WTC11 (cell line): ENCODE measurements at regions not wholly inside any gene's neighbourhood (a gene's known extent, or its start where the extent isn't known, plus 50 kb on each side); places are given as distances from the start of the nearest gene placed in this dataset.

Experiments used
- ATAC-seq: fragments of 200-7000 bp; cut with Tn5 transposase; 2 replicates; pipeline ENCODE4 v1.10.0; 2021; ENCODE audit warnings: mild to moderate bottlenecking, moderate library complexity
- CTCF ChIA-PET: fragments of 300-600 bp; sonication (Branson Sonifier 250); formaldehyde crosslinking; loops from one replicate; lab custom pipeline; 2021; ENCODE audit warnings: antibody characterized with exemption; lab: Charles Lee
- POLR2A ChIA-PET: fragments of 350-600 bp; sonication (Branson Sonifier 250); formaldehyde crosslinking; loops from one replicate; lab custom pipeline; 2021; ENCODE audit warnings: antibody characterized with exemption; lab: Charles Lee
- DNase-seq: peaks from one replicate; pipeline ENCODE4 v3.0.0; 2021; ENCODE audit warnings: low spot score
- H3K27ac Mint-ChIP-seq: 2 replicates; pipeline ENCODE4 v1.8.0; 2021; ENCODE audit warnings: mixed read lengths
- H3K27me3 Mint-ChIP-seq: 2 replicates; pipeline ENCODE4 v1.8.0; 2021; ENCODE audit warnings: low read depth, mild to moderate bottlenecking, moderate library complexity, mixed read lengths
- H3K36me3 Mint-ChIP-seq: 2 replicates; pipeline ENCODE4 v1.8.0; 2021; ENCODE audit warnings: mixed read lengths
- H3K4me1 Mint-ChIP-seq: 2 replicates; pipeline ENCODE4 v1.8.0; 2022; ENCODE audit warnings: mixed read lengths
- H3K4me3 Mint-ChIP-seq: 2 replicates; pipeline ENCODE4 v1.8.0; 2021; ENCODE audit warnings: mild to moderate bottlenecking, moderate library complexity, mixed read lengths
- H3K9me3 Mint-ChIP-seq: 2 replicates; pipeline ENCODE4 v1.8.0; 2021; ENCODE audit warnings: mixed read lengths
- ATF1 ChIP-seq: sonication (generic); formaldehyde crosslinking; IDR thresholded peaks from 2 replicates; pipeline ENCODE4 v1.8.1; 2023; ENCODE audit warnings: mild to moderate bottlenecking, moderate library complexity, missing genetic modification reagents
- CREB1 ChIP-seq: sonication (generic); formaldehyde crosslinking; IDR thresholded peaks from 2 replicates; pipeline ENCODE4 v1.8.0; 2023; ENCODE audit warnings: mild to moderate bottlenecking, missing genetic modification reagents
- GABPB1 ChIP-seq: sonication (generic); formaldehyde crosslinking; IDR thresholded peaks from 2 replicates; pipeline ENCODE4 v1.8.1; 2023; ENCODE audit warnings: mild to moderate bottlenecking, missing genetic modification reagents
- NR1H2 ChIP-seq: sonication (generic); formaldehyde crosslinking; IDR thresholded peaks from 2 replicates; pipeline ENCODE4 v1.9.0; 2021; ENCODE audit warnings: mild to moderate bottlenecking, moderate library complexity, missing genetic modification reagents
- PRRX2 ChIP-seq: fragments of 250-450 bp; sonication (Bioruptor Pico); IDR thresholded peaks from 2 replicates; pipeline ENCODE4 v1.8.0; 2021; ENCODE audit warnings: mild to moderate bottlenecking
- SMAD3 ChIP-seq: sonication (generic); formaldehyde crosslinking; IDR thresholded peaks from 2 replicates; pipeline ENCODE4 v1.8.0; 2022; ENCODE audit warnings: missing genetic modification reagents, mild to moderate bottlenecking, borderline replicate concordance
- SOX15 ChIP-seq: fragments of 250-450 bp; sonication (Bioruptor Pico); IDR thresholded peaks from 2 replicates; pipeline ENCODE4 v1.9.0; 2021; ENCODE audit warnings: mild to moderate bottlenecking
- SP1 ChIP-seq: sonication (generic); formaldehyde crosslinking; conservative IDR thresholded peaks from 2 replicates; pipeline ENCODE4 v1.8.1; 2022; ENCODE audit warnings: missing genetic modification reagents
- TCF7 ChIP-seq: sonication (generic); formaldehyde crosslinking; IDR thresholded peaks from 2 replicates; pipeline ENCODE4 v1.8.0; 2022; ENCODE audit warnings: mild to moderate bottlenecking, low read depth, missing genetic modification reagents, moderate library complexity
- TEAD4 ChIP-seq: sonication (generic); formaldehyde crosslinking; IDR thresholded peaks from 2 replicates; pipeline ENCODE4 v1.8.0; 2022; ENCODE audit warnings: mild to moderate bottlenecking, missing genetic modification reagents
- ZBTB21 ChIP-seq: sonication (generic); formaldehyde crosslinking; IDR thresholded peaks from 2 replicates; pipeline ENCODE4 v1.8.1; 2023; ENCODE audit warnings: mild to moderate bottlenecking, missing genetic modification reagents, borderline replicate concordance
- ZNF232 ChIP-seq: sonication (generic); formaldehyde crosslinking; IDR thresholded peaks from 2 replicates; pipeline ENCODE4 v1.8.0; 2022; ENCODE audit warnings: mild to moderate bottlenecking, missing genetic modification reagents
- ZNF263 ChIP-seq: sonication (generic); formaldehyde crosslinking; IDR thresholded peaks from 2 replicates; pipeline ENCODE4 v1.8.1; 2022; ENCODE audit warnings: low read depth, mild to moderate bottlenecking, moderate library complexity, missing genetic modification reagents
- ZNF317 ChIP-seq: sonication (generic); formaldehyde crosslinking; IDR thresholded peaks from 2 replicates; pipeline ENCODE4 v1.8.1; 2023; ENCODE audit warnings: low read depth, mild to moderate bottlenecking, moderate library complexity, missing genetic modification reagents, borderline replicate concordance
- ZNF416 ChIP-seq: fragments of 250-450 bp; sonication (Bioruptor Pico); IDR thresholded peaks from 2 replicates; pipeline ENCODE4 v1.9.0; 2021; ENCODE audit warnings: mild to moderate bottlenecking, inconsistent platforms
- TF ChIP-seq, protein P1 (sequence below): sonication (generic); formaldehyde crosslinking; IDR thresholded peaks from 2 replicates; pipeline ENCODE4 v1.8.1; 2022; ENCODE audit warnings: low read depth, missing genetic modification reagents, borderline replicate concordance
- TF ChIP-seq, protein P2 (sequence below): fragments of 200-600 bp; IDR thresholded peaks from 2 replicates; pipeline ENCODE4 v1.8.0; 2022; ENCODE audit warnings: antibody characterized with exemption
- TF ChIP-seq, protein P3 (sequence below): sonication (generic); formaldehyde crosslinking; IDR thresholded peaks from 2 replicates; pipeline ENCODE4 v1.8.1; 2022; ENCODE audit warnings: missing genetic modification reagents, borderline replicate concordance
- TF ChIP-seq, protein P4 (sequence below): sonication (generic); formaldehyde crosslinking; IDR thresholded peaks from 2 replicates; pipeline ENCODE4 v1.8.0; 2022; ENCODE audit warnings: mild to moderate bottlenecking, missing genetic modification reagents
- TF ChIP-seq, protein P5 (sequence below): sonication (generic); formaldehyde crosslinking; IDR thresholded peaks from 2 replicates; pipeline ENCODE4 v1.8.0; 2022; ENCODE audit warnings: mild to moderate bottlenecking, missing genetic modification reagents
- TF ChIP-seq, protein P6 (sequence below): sonication (generic); formaldehyde crosslinking; IDR thresholded peaks from 2 replicates; pipeline ENCODE4 v1.8.0; 2022; ENCODE audit warnings: mild to moderate bottlenecking, missing genetic modification reagents
- TF ChIP-seq, protein P7 (sequence below): fragments of 250-450 bp; sonication (Bioruptor Pico); conservative IDR thresholded peaks from 2 replicates; pipeline ENCODE4 v1.9.0; 2021; ENCODE audit warnings: mild to moderate bottlenecking

DNA sequence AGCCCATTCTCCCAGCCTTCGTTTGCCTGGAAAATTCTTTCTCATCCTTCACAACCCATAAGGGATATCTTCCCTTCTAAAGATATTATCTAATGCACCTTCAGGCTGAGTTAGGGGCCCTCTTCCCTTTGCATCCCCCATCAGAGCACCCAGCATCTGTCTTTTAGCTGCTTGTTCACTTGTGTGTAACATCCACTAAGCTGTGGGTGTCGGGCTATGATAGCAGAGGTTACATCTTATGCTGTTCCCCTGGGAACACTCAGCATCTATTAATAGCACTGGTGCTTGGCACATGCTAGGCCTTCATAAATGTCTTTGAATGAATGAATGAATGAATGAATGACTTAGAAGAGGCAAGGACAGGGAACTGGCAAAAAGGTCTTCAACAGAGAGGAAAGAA is 131.8 kb downstream of the NUAK1 start:
- H3K4me3 Mint-ChIP-seq, result no peak overlapping the region
- TF ChIP-seq, protein P1, sequence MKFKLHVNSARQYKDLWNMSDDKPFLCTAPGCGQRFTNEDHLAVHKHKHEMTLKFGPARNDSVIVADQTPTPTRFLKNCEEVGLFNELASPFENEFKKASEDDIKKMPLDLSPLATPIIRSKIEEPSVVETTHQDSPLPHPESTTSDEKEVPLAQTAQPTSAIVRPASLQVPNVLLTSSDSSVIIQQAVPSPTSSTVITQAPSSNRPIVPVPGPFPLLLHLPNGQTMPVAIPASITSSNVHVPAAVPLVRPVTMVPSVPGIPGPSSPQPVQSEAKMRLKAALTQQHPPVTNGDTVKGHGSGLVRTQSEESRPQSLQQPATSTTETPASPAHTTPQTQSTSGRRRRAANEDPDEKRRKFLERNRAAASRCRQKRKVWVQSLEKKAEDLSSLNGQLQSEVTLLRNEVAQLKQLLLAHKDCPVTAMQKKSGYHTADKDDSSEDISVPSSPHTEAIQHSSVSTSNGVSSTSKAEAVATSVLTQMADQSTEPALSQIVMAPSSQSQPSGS (CRISPR knock-in tag), result no peak
- TF ChIP-seq ZNF263 (CRISPR knock-in tag) (no peak), SOX15 (no peak), ZNF416 (CRISPR knock-in tag) (no peak), GABPB1 (CRISPR knock-in tag) (no peak), PRRX2 (no peak), TEAD4 (CRISPR knock-in tag) (no peak), NR1H2 (CRISPR knock-in tag) (no peak), ATF1 (CRISPR knock-in tag) (no peak), TCF7 (CRISPR knock-in tag) (no peak), SMAD3 (CRISPR knock-in tag) (no peak), SP1 (no peak), ZNF317 (CRISPR knock-in tag) (no peak), ZNF232 (no peak), ZBTB21 (CRISPR knock-in tag) (no peak)
- TF ChIP-seq, protein P2, sequence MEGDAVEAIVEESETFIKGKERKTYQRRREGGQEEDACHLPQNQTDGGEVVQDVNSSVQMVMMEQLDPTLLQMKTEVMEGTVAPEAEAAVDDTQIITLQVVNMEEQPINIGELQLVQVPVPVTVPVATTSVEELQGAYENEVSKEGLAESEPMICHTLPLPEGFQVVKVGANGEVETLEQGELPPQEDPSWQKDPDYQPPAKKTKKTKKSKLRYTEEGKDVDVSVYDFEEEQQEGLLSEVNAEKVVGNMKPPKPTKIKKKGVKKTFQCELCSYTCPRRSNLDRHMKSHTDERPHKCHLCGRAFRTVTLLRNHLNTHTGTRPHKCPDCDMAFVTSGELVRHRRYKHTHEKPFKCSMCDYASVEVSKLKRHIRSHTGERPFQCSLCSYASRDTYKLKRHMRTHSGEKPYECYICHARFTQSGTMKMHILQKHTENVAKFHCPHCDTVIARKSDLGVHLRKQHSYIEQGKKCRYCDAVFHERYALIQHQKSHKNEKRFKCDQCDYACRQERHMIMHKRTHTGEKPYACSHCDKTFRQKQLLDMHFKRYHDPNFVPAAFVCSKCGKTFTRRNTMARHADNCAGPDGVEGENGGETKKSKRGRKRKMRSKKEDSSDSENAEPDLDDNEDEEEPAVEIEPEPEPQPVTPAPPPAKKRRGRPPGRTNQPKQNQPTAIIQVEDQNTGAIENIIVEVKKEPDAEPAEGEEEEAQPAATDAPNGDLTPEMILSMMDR, result no peak
- TF ChIP-seq, protein P3, sequence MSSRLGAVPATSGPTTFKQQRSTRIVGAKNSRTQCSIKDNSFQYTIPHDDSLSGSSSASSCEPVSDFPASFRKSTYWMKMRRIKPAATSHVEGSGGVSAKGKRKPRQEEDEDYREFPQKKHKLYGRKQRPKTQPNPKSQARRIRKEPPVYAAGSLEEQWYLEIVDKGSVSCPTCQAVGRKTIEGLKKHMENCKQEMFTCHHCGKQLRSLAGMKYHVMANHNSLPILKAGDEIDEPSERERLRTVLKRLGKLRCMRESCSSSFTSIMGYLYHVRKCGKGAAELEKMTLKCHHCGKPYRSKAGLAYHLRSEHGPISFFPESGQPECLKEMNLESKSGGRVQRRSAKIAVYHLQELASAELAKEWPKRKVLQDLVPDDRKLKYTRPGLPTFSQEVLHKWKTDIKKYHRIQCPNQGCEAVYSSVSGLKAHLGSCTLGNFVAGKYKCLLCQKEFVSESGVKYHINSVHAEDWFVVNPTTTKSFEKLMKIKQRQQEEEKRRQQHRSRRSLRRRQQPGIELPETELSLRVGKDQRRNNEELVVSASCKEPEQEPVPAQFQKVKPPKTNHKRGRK (CRISPR knock-in tag), result no peak
- TF ChIP-seq, protein P4, sequence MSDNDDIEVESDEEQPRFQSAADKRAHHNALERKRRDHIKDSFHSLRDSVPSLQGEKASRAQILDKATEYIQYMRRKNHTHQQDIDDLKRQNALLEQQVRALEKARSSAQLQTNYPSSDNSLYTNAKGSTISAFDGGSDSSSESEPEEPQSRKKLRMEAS (CRISPR knock-in tag), result no peak
- TF ChIP-seq, protein P5, sequence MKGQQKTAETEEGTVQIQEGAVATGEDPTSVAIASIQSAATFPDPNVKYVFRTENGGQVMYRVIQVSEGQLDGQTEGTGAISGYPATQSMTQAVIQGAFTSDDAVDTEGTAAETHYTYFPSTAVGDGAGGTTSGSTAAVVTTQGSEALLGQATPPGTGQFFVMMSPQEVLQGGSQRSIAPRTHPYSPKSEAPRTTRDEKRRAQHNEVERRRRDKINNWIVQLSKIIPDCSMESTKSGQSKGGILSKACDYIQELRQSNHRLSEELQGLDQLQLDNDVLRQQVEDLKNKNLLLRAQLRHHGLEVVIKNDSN (CRISPR knock-in tag), result no peak
- TF ChIP-seq, protein P6, sequence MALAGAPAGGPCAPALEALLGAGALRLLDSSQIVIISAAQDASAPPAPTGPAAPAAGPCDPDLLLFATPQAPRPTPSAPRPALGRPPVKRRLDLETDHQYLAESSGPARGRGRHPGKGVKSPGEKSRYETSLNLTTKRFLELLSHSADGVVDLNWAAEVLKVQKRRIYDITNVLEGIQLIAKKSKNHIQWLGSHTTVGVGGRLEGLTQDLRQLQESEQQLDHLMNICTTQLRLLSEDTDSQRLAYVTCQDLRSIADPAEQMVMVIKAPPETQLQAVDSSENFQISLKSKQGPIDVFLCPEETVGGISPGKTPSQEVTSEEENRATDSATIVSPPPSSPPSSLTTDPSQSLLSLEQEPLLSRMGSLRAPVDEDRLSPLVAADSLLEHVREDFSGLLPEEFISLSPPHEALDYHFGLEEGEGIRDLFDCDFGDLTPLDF (CRISPR knock-in tag), result no peak
- TF ChIP-seq, all 79 proteins: peak for 0
- ChIA-PET POLR2A (no interaction called here), CTCF (no interaction called here)
- Mint-ChIP-seq H3K36me3 (peaks cover 10% of the 10 kb centered on the region), H3K27me3 (no peaks in the 10 kb centered on the region; the same call in 1 of the 2 replicates), H3K4me1 (no peaks in the 10 kb centered on the region), H3K9me3 (peaks cover 26% of the 10 kb centered on the region), H3K27ac (no peak overlapping the region)
- DNase-seq (no peak), ATAC-seq (no peak)

DNA sequence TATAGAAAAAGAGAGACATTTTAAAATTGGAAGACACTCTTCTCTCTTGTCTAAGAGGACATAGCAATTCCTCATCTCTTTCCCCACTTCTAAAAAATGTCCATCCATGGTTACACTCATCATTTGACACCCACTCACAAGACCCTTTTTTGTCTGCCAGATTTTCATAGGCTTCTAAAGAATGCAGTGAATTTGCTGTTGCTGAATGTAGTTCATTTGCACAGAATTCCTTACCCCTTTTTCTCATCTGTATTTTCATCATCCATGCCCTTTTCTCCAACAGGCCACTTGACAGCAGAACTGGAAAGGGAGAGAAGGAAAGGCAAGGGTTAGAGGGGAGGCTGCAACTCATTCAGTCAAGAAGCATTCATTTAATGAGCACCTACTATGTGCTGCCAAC is 128.0 kb downstream of the NUAK1 start:
- DNase-seq, result no peak
- no peaks in the 10 kb centered on the region for H3K36me3 Mint-ChIP-seq
- CTCF ChIA-PET, result no interaction called here
- TF ChIP-seq CREB1 (CRISPR knock-in tag) (no peak), TEAD4 (CRISPR knock-in tag) (no peak)
- TF ChIP-seq, protein P7, sequence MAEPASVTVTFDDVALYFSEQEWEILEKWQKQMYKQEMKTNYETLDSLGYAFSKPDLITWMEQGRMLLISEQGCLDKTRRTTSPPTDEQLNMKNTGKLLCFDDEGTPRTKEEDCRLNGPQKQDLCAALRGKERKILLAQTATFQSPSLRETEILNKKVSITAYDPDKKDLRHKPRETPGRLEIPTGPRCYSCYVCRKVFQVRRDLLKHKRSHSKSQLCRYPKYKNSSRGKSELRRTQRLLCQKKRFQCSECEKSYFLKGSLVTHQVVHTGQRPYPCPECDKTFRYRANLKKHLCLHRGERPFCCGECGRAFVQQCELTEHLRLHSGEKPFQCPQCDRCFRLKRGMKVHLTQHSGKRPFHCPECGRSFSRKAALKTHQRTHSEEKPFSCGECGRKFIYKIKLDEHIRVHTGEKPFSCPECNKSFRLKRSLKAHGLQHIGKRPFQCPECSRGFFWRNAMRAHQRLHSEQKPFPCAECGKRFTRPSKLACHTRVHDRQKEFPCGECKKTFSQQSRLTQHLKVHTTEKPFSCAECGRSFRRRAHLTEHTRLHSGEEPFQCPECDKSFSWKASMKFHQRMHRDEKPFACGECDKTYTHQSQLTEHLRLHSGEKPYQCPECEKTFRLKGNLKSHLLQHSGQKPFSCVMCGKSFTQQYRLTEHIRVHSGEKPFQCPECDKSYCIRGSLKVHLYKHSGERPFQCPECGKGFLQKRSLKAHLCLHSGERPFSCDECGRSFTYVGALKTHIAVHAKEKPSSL (CRISPR knock-in tag), result no peak
- TF ChIP-seq, all 79 proteins: peak for 0
- Mint-ChIP-seq H3K27ac (no peak overlapping the region), H3K27me3 (no peaks in the 10 kb centered on the region; the same call in 1 of the 2 replicates), H3K4me1 (no peaks in the 10 kb centered on the region), H3K4me3 (no peak overlapping the region), H3K9me3 (peaks cover 13% of the 10 kb centered on the region; the same call in 1 of the 2 replicates)
- no peak for ATAC-seq
- POLR2A ChIA-PET, result no interaction called here
